ENCODE measurements at regions not wholly inside any gene's neighbourhood (a gene's known extent, or its start where the extent isn't known, plus 50 kb on each side); places are given as distances from the start of the nearest gene placed in this dataset.

- no peak for DNase-seq
Observed at GRCh38 chr2:134133622-134134312, 120.1 kb upstream of the MGAT5 start.

GRCh38 chr2:134134313-134134706 is 119.6 kb upstream of the MGAT5 start:
- DNase-seq, result no peak

GRCh38 chr2:134134827-134135226 is 119.0 kb upstream of the MGAT5 start:
- DNase-seq, result no peak

- no peak for DNase-seq
Observed at GRCh38 chr2:134135793-134136192, 118.1 kb upstream of the MGAT5 start.

GRCh38 chr2:134136731-134137130 is 117.1 kb upstream of the MGAT5 start:
- no peak for DNase-seq

- peak; percentile 25 for DNase-seq
Observed at GRCh38 chr2:134137182-134137611, 116.7 kb upstream of the MGAT5 start.

- DNase-seq, result no peak
Observed at GRCh38 chr2:134138115-134138514, 115.8 kb upstream of the MGAT5 start.

- no peak for DNase-seq
Observed at GRCh38 chr2:134139611-134140010, 114.3 kb upstream of the MGAT5 start.

- no peak for DNase-seq
Observed at GRCh38 chr2:134140251-134140661, 113.6 kb upstream of the MGAT5 start.

GRCh38 chr2:134141598-134142340 is 112.1 kb upstream of the MGAT5 start:
- DNase-seq, result no peak

- DNase-seq, result no peak
Observed at GRCh38 chr2:134142341-134142738, 111.5 kb upstream of the MGAT5 start.

GRCh38 chr2:134142903-134143302 is 111.0 kb upstream of the MGAT5 start:
- DNase-seq, result no peak

- no peak for DNase-seq
Observed at GRCh38 chr2:134143568-134143967, 110.3 kb upstream of the MGAT5 start.

- DNase-seq, result no peak
Observed at GRCh38 chr2:134144081-134144596, 109.7 kb upstream of the MGAT5 start.

GRCh38 chr2:134144651-134145050 is 109.2 kb upstream of the MGAT5 start:
- no peak for DNase-seq

GRCh38 chr2:134145519-134145918 is 108.4 kb upstream of the MGAT5 start:
- no peak for DNase-seq

GRCh38 chr2:134146161-134146560 is 107.7 kb upstream of the MGAT5 start:
- DNase-seq, result no peak

GRCh38 chr2:134146620-134147019 is 107.3 kb upstream of the MGAT5 start:
- no peak for DNase-seq

- DNase-seq, result no peak
Observed at GRCh38 chr2:134148172-134148571, 105.7 kb upstream of the MGAT5 start.

GRCh38 chr2:134148843-134149472 is 104.9 kb upstream of the MGAT5 start:
- DNase-seq, result no peak

GRCh38 chr2:134149904-134150303 is 104.0 kb upstream of the MGAT5 start:
- DNase-seq, result no peak

- no peak for DNase-seq
Observed at GRCh38 chr2:134150760-134151159, 103.1 kb upstream of the MGAT5 start.

- no peak for DNase-seq
Observed at GRCh38 chr2:134152045-134153010, 101.5 kb upstream of the MGAT5 start.
